Bronchial epithelial cell (primary cell): ENCODE measurements at regions not wholly inside any gene's neighbourhood (a gene's known extent, or its start where the extent isn't known, plus 50 kb on each side); places are given as distances from the start of the nearest gene placed in this dataset.
A peak's percentile ranks its signal among the peaks of the same experiment; 100 is the strongest.

Experiments
- DNase-seq: peaks from one replicate; pipeline ENCODE4 v3.0.0-alpha.2; 2010; ENCODE audit warnings: low read depth
- FAIRE-seq: peaks from 2 replicates; lab custom pipeline; 2011; peaks lifted over from hg19 to GRCh38; lab: Jason Lieb, UNC
- H3K27me3 ChIP-seq: 2 replicates; pipeline ENCODE4 v1.5.1; 2011; ENCODE audit warnings: low read length; ENCODE audit not compliant: control insufficient read depth, insufficient read depth
- H3K36me3 ChIP-seq: 2 replicates; pipeline ENCODE4 v1.5.1; 2011; ENCODE audit warnings: low read length; ENCODE audit not compliant: control insufficient read depth, insufficient read depth
- H3K4me3 ChIP-seq: 2 replicates; pipeline ENCODE4 v1.5.1; 2011; ENCODE audit warnings: mild to moderate bottlenecking, low read depth, low read length, control low read depth
- TF ChIP-seq, protein P1 (sequence below): IDR thresholded peaks from 2 replicates; pipeline ENCODE4 v1.5.1; 2011; ENCODE audit warnings: mild to moderate bottlenecking, moderate library complexity, low read length, control low read depth, inconsistent platforms; ENCODE audit not compliant: insufficient read depth, severe bottlenecking

DNA sequence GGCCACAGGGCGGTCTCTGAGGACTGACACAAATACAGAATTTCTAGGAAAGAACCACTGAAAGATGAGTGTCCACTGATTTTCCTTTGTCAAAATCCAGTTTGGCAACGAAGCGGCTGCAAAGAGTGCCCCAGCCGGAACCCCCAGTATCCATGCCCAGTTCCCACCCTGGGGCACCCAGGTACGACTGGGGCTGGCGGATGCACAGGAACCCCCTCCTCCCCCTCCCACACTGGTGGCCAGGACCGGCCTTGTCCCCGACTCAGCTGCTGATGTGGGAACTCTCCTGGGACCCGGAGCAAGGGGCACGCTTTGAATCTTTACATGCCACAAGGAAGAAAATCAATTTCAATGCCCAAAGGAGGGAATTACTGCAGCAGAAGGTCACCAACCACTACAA lies 220.8 kb upstream of the ZNF507 start:
- H3K36me3 ChIP-seq: no peaks in the 10 kb centered on the region
- H3K4me3 ChIP-seq: no peak overlapping the region
- TF ChIP-seq, protein P1, sequence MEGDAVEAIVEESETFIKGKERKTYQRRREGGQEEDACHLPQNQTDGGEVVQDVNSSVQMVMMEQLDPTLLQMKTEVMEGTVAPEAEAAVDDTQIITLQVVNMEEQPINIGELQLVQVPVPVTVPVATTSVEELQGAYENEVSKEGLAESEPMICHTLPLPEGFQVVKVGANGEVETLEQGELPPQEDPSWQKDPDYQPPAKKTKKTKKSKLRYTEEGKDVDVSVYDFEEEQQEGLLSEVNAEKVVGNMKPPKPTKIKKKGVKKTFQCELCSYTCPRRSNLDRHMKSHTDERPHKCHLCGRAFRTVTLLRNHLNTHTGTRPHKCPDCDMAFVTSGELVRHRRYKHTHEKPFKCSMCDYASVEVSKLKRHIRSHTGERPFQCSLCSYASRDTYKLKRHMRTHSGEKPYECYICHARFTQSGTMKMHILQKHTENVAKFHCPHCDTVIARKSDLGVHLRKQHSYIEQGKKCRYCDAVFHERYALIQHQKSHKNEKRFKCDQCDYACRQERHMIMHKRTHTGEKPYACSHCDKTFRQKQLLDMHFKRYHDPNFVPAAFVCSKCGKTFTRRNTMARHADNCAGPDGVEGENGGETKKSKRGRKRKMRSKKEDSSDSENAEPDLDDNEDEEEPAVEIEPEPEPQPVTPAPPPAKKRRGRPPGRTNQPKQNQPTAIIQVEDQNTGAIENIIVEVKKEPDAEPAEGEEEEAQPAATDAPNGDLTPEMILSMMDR: no peak
- FAIRE-seq (no peak), DNase-seq (no peak)
- H3K27me3 ChIP-seq: no peaks in the 10 kb centered on the region

DNA sequence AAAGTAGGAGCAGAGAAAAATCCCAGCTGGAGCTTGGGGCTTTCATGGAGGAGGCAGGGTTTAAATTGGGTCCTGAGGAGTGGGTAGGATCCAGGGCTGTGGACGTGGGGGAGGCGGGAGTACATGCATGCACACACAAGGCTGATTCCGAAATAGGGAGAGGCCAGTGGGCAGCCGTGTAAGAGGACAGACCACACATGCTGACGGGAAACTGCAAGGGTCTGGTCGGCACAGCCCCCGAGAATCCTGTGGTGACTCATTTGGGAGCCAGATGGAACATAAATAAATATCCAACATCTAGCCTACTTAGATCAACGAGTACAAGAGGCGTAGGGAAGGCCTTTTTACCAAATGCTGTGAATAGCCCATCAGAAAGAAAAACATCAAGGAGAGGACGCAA lies 216.3 kb upstream of the ZNF507 start:
- H3K36me3 ChIP-seq: no peaks in the 10 kb centered on the region
- H3K27me3 ChIP-seq: no peaks in the 10 kb centered on the region
- H3K4me3 ChIP-seq: no peak overlapping the region
- TF ChIP-seq, protein P1: no peak
- DNase-seq (no peak), FAIRE-seq (no peak)

DNA sequence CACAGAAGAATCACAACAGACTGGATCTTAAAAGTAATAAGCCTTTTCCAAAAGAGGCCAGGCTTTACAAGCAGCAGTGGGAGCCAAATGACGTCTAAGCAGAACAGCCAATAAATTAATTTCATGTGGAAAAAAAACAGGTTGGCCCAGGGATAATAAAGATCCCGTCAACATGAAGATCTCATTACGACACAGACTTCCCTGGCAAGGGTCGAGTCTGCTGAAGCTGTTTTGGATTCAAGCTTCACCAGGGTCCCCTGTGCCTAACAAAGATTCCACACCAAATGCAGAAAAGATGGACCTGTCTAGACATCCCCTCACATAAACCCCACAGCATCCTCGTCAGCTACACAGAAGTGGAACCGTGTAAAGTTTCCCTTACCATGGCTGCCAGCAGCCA lies 215.1 kb upstream of the ZNF507 start:
- no peak overlapping the region for H3K4me3 ChIP-seq
- no peak for DNase-seq
- H3K36me3 ChIP-seq: no peaks in the 10 kb centered on the region
- TF ChIP-seq, protein P1: no peak
- peak; percentile 50 for FAIRE-seq
- H3K27me3 ChIP-seq: no peaks in the 10 kb centered on the region

DNA sequence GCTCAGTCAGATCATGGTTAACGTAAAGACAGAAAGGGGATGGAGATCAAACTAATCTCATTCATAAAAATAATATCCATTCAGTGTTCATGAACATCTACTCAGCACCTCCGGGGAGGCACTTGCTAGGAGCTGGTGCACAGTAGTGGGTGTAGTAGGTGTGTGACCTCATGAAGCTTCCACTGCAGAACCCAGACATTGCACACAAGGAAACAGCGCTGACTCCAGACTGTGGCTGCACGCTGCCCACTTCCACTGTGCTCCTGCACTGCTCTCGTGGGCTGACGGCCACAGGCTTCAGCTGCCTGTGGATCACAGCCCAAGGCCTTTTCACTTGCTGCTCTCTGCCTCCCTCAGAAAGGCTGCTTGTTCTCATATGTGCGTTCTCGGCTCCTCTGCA lies 214.4 kb upstream of the ZNF507 start:
- DNase-seq (no peak), FAIRE-seq (no peak)
- no peak overlapping the region for H3K4me3 ChIP-seq
- no peaks in the 10 kb centered on the region for H3K27me3 ChIP-seq
- no peaks in the 10 kb centered on the region for H3K36me3 ChIP-seq
- TF ChIP-seq, protein P1: no peak

DNA sequence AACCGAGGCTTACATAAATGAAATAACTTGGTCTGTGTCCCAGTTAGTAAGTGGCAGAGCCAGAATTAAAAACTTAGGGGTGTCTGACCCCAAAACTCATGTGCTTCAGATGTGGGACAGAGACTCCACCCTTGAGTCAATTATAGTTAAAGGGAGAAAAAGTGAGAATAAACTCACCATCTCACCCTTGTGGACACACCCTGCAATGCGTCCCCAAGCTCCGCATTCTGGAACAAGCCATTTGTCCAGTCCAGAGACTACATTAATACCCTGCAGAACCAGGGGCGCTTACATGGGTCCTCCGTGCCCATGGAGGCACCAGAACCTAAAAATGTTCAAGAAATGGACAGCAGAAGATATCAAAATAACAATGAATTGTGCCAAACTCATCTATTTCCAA lies 207.0 kb upstream of the ZNF507 start:
- no peak for FAIRE-seq
- Histone ChIP-seq H3K4me3 (no peak overlapping the region), H3K36me3 (no peaks in the 10 kb centered on the region), H3K27me3 (no peaks in the 10 kb centered on the region)
- TF ChIP-seq, protein P1: no peak
- DNase-seq: no peak

DNA sequence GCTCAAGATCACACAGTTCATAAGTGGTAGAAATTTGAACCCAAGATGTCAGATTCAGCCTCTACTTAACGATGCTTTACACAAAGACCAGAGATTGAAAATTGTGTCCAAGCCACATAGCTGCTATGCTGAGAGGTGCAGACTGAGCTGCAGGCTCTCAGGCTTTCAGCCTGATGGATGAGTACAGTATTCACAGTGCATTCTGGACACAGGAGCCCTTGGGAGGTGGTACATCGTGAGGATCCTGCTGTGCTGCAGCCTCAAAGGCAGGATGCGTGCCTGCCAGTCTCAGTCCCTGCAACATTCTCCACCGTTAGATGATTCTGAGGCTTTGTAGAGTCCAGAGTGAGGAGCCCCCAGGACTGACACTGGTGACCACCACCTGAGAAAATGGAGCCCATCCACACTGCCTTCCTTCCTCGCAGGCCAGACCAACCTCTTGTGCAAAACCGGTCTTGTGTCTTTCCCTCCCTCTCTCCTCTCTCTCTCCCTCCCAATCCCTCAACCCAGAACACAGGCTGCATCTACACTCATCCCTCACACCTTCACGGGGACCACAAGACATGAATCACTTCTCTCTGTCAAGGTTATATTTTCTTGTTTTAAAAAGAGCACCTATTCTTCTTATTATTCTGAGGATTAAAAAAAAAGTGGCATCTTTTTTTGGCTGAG lies 203.4 kb upstream of the ZNF507 start:
- FAIRE-seq (peak; percentile 7), DNase-seq (no peak)
- no peaks in the 10 kb centered on the region for H3K36me3 ChIP-seq
- no peak overlapping the region for H3K4me3 ChIP-seq
- TF ChIP-seq, protein P1: no peak
- H3K27me3 ChIP-seq: no peaks in the 10 kb centered on the region
